Keratinocyte (primary cell): ENCODE measurements at regions not wholly inside any gene's neighbourhood (a gene's known extent, or its start where the extent isn't known, plus 50 kb on each side); places are given as distances from the start of the nearest gene placed in this dataset.

ENCODE experiments used
- DNase-seq: peaks from one replicate; pipeline ENCODE4 v3.0.0-alpha.2; 2011; ENCODE audit warnings: low read depth, missing footprints, low spot score
- FAIRE-seq: peaks from 2 replicates; lab custom pipeline; 2011; peaks lifted over from hg19 to GRCh38; lab: Jason Lieb, UNC
- H2AFZ ChIP-seq: 2 replicates; pipeline ENCODE4 v1.6.0; 2012; ENCODE audit warnings: low read length, control low read depth, inconsistent platforms; ENCODE audit not compliant: control insufficient read depth
- H3K27ac ChIP-seq: 2 replicates; pipeline ENCODE4 v1.5.1; 2011; ENCODE audit warnings: low read length; ENCODE audit not compliant: control insufficient read depth, insufficient read depth
- H3K27me3 ChIP-seq: 3 replicates; pipeline ENCODE4 v1.6.0; 2011; ENCODE audit warnings: low read length; ENCODE audit not compliant: control insufficient read depth, insufficient read depth; ENCODE audit errors: extremely low read depth
- H3K36me3 ChIP-seq, 2 experiments: 2 replicates in 1 of 2; 3 replicates in 1 of 2; pipeline ENCODE4 v1.5.1; 2011; ENCODE audit warnings: low read length in 2 of 2, mild to moderate bottlenecking in 1 of 2; ENCODE audit not compliant: control insufficient read depth in 2 of 2, insufficient read depth in 2 of 2; ENCODE audit errors: extremely low read depth in 1 of 2
- H3K4me1 ChIP-seq: 3 replicates; pipeline ENCODE4 v1.5.1; 2011; ENCODE audit warnings: low read length; ENCODE audit not compliant: control insufficient read depth, insufficient read depth; ENCODE audit errors: extremely low read depth
- H3K4me2 ChIP-seq: 3 replicates; pipeline ENCODE4 v1.6.0; 2011; ENCODE audit warnings: low read depth, low read length; ENCODE audit not compliant: control insufficient read depth, insufficient read depth; ENCODE audit errors: extremely low read depth
- H3K4me3 ChIP-seq, 3 experiments: fragments of 200-600 bp in 1 of 3; sonication (generic) in 1 of 3; 2 replicates in 2 of 3; 3 replicates in 1 of 3; pipeline ENCODE4 v1.5.1; 2011 to 2016; ENCODE audit warnings: low read length in 3 of 3, mild to moderate bottlenecking in 3 of 3, control low read depth in 2 of 3, inconsistent platforms in 1 of 3, low read depth in 1 of 3, mixed read lengths in 1 of 3, mixed run types in 1 of 3, moderate library complexity in 1 of 3; ENCODE audit not compliant: control insufficient read depth in 2 of 3, insufficient read depth in 2 of 3; ENCODE audit errors: extremely low read depth in 1 of 3
- H3K79me2 ChIP-seq: 2 replicates; pipeline ENCODE4 v1.6.0; 2012; ENCODE audit warnings: low read length; ENCODE audit not compliant: control insufficient read depth, insufficient read depth
- H3K9ac ChIP-seq: 3 replicates; pipeline ENCODE4 v1.6.0; 2011; ENCODE audit warnings: low read length; ENCODE audit not compliant: control insufficient read depth, insufficient read depth; ENCODE audit errors: extremely low read depth
- H3K9me1 ChIP-seq: 3 replicates; pipeline ENCODE4 v1.6.0; 2011; ENCODE audit warnings: low read length; ENCODE audit not compliant: control insufficient read depth, insufficient read depth; ENCODE audit errors: extremely low read depth
- H3K9me3 ChIP-seq: 2 replicates; pipeline ENCODE4 v1.5.1; 2012; ENCODE audit warnings: low read depth, low read length; ENCODE audit not compliant: control insufficient read depth
- H4K20me1 ChIP-seq: 3 replicates; pipeline ENCODE4 v1.6.0; 2011; ENCODE audit warnings: low read length; ENCODE audit not compliant: control insufficient read depth, insufficient read depth; ENCODE audit errors: extremely low read depth
- CTCF ChIP-seq, 3 experiments: IDR thresholded peaks in 1 of 3; conservative IDR thresholded peaks in 1 of 3; optimal IDR thresholded peaks in 1 of 3; 2 replicates in 2 of 3; 3 replicates in 1 of 3; pipeline versions ENCODE3 to v1.5.1; 2011; ENCODE audit warnings: low read length in 3 of 3, mild to moderate bottlenecking in 3 of 3, moderate library complexity in 2 of 3, control low read depth in 1 of 3, inconsistent platforms in 1 of 3; ENCODE audit not compliant: insufficient read depth in 2 of 3; ENCODE audit errors: extremely low read depth in 1 of 3
- EZH2 ChIP-seq: IDR thresholded peaks from one replicate; pipeline ENCODE4 v1.6.1; 2012; ENCODE audit warnings: inconsistent platforms, mild to moderate bottlenecking, low read length, moderate library complexity
- dilution Hi-C: fragments of 300-500 bp; cut with MboI; formaldehyde crosslinking; loops from one replicate; pipeline ENCODE4 v1.7.0; 2020; ENCODE audit warnings: low sequenced_read_pairs; ENCODE audit not compliant: extremely low pct_ligation_motif_present

DNA sequence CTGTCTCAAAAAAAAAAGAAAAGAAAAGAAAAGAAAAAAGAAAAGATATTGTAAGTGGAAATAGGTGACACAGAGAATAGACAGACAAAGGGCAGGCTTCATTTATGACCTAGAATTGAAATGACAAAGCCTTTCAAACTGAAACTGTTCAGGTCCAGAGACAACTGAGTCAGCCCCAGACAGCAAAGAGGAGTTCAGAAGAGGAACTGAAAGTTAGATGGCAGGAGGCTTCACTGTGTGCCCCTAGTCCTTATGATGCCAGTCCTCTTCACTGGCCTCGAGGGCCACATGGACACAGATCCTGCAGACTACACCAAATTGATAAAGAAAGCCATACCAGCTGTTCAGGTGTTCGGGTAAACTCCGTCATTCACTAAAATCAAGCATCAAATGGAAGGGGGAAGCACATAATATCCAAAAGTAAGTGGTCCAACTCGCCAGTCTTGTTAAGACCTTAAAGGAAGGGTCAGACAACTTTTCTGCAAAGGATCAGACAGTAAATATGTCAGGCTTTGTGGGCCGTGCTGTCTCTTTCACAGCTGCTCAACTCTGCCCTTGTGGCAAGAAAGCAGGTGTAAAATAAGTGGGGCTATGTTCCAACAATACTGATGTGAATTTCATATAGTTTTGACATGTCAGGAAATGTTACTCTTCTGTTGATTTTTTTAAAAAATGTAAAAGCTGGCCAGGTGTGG is 231.9 kb upstream of the MGAT5 start:
- no peaks in the 10 kb centered on the region for H3K9me1 ChIP-seq
- H3K27me3 ChIP-seq = peaks cover 15% of the 10 kb centered on the region
- TF ChIP-seq CTCF (optimal IDR thresholded peaks at IDR 0.05 in 1 of 3, IDR thresholded peaks at IDR 0.05 in 1 of 3, conservative IDR thresholded peaks at IDR 0.05 in 1 of 3; ENCODE audit: extremely low read depth in 1 of 3, insufficient read depth in 2 of 3, low read length in 3 of 3) (no peak), EZH2 (no peak)
- H3K36me3 ChIP-seq = no peaks in the 10 kb centered on the region
- H3K27ac ChIP-seq = no peak overlapping the region
- dilution Hi-C loops = no loop called here
- no peak overlapping the region for H2AFZ ChIP-seq
- DNase-seq = no peak
- H3K4me2 ChIP-seq = no peak overlapping the region
- no peaks in the 10 kb centered on the region for H3K9me3 ChIP-seq
- H3K79me2 ChIP-seq = no peaks in the 10 kb centered on the region
- no peak for FAIRE-seq
- no peaks in the 10 kb centered on the region for H3K4me1 ChIP-seq
- H3K4me3 ChIP-seq = no peak overlapping the region
- H4K20me1 ChIP-seq = no peaks in the 10 kb centered on the region
- no peak overlapping the region for H3K9ac ChIP-seq

DNA sequence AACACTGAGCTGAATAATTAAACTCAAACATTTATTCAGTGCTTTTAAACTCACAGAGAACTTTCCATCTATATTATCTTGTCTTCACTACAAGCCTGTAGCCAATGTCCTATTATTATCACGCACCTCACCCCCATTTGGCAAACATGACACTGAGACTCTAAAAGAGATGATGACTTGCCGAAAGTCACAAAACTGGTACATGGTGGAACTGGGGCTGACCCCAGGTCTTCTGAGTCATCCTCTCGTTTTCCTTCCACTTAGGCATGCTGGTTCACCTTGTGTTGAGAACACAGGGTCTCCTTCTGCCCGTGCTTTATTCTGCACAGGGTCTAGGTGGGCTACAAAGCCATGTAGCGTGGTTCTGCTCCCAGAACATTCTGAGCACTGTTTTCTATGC is 230.0 kb upstream of the MGAT5 start:
- Histone ChIP-seq H3K9me1 (no peaks in the 10 kb centered on the region), H2AFZ (no peak overlapping the region), H3K79me2 (no peaks in the 10 kb centered on the region), H3K4me3 (no peak overlapping the region), H3K4me1 (no peaks in the 10 kb centered on the region), H3K27me3 (peaks cover 23% of the 10 kb centered on the region), H4K20me1 (no peaks in the 10 kb centered on the region), H3K27ac (no peak overlapping the region), H3K36me3 (no peaks in the 10 kb centered on the region), H3K9ac (no peak overlapping the region), H3K9me3 (no peaks in the 10 kb centered on the region), H3K4me2 (no peak overlapping the region)
- TF ChIP-seq CTCF (optimal IDR thresholded peaks at IDR 0.05 in 1 of 3, IDR thresholded peaks at IDR 0.05 in 1 of 3, conservative IDR thresholded peaks at IDR 0.05 in 1 of 3; ENCODE audit: extremely low read depth in 1 of 3, insufficient read depth in 2 of 3, low read length in 3 of 3) (no peak), EZH2 (no peak)
- dilution Hi-C loops = no loop called here
- DNase-seq (no peak), FAIRE-seq (no peak)
